Left kidney (tissue), 1 donor: ENCODE measurements at regions not wholly inside any gene's neighbourhood (a gene's known extent, or its start where the extent isn't known, plus 50 kb on each side); places are given as distances from the start of the nearest gene placed in this dataset.
A peak's percentile ranks its signal among the peaks of the same experiment; 100 is the strongest.
"Not testable (repeated sequence)": the region's sequence is repeated elsewhere in the genome, so short reads cannot be mapped to it uniquely, and the experiment has no call there.

Experiments
- DNase-seq: peaks from one replicate; pipeline ENCODE4 v3.0.0-alpha.2; 2013

DNA sequence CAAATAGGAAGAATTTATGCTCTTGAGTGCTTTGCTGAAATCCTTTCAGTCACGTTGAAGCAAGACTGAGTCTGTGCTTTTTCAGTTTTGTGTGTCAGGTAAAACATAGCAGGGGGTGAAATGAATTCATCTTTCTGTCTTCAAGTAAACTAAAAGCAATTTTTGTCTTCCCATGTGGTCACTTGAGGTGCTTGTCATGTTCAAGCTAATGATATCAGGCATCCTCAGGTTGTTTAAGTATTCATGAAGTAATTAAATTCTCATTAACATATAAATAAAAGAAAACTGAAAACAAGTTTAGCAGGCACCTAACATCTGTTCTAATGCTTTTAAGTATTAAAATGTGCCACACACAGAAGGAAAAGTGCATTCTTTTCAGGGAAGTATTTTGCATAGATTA, 2701.3 kb downstream of the PCDH9 start:
- no peak for DNase-seq

DNA sequence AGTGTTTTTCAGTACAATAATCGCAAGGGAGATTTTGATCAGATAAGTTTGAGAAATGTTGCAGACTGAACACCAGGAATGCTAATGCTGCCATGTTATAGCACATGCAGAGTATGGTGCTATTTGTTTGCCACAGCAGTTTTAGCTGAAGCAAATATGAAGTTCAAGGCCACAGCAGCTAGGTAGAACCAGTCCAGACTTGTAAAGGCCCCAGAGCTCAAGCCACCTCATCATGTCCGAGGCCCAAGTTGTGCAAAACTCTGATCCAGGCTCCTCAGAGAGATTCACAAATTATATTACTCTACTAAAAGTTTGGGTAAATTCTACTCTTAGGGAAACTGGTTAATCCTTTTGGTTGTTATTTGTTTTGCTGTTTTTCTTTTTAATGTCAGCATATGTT, 2702.6 kb downstream of the PCDH9 start:
- no peak for DNase-seq

DNA sequence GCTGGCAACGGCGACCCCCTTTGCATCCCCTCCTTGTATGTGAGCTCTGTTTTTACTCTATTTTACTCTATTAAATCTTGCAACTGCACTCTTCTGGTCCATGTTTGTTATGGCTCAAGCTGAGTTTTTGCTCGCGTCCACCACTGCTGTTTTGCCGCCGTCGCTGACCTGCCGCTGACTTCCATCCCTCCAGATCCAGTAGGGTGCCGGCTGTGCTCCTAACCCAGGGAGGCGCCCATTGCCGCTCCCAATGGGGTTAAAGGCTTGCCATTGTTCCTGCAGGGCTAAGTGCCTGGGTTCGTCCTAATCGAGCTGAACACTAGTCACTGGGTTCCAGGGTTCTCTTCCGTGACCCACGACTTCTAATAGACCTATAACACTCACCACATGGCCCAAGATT, 2704.4 kb downstream of the PCDH9 start:
- no peak for DNase-seq

DNA sequence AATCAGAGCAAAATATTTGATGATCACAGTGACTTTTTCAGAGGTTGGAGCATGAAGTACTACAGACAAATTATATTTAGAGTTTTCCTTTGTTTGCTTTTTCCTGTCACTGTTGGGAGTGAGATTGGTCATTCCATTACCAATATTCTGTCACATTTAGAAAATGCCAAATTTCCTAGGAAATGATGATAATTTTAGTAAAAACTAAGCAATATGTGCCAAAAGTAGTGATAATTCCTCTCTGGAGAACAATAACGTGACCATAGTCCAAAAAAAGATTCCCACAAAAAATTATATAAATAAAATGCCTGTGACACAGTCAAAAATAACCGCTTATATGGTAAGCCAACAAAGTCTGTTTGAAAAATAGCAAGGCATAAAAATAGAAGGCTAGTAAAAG, 2719.4 kb downstream of the PCDH9 start:
- DNase-seq: no peak

DNA sequence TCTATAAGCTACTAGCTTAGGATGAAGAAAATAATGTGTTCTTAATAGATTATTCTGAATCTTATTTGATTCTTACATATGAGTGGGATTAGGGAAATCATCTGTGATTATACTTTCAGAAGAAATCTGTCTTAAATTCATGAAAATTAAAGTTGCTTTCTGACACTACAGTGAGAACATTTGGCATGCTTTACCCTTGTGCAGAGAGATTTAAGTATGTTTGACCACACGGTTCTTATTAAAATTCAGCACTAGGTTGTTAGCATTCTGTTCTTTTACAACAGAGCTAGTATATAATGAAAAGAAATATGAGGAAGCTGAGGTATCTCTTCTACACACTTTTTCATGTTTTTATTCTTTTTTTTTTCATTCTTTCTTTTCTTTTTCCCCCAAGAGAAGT, 2723.9 kb downstream of the PCDH9 start:
- DNase-seq: no peak

DNA sequence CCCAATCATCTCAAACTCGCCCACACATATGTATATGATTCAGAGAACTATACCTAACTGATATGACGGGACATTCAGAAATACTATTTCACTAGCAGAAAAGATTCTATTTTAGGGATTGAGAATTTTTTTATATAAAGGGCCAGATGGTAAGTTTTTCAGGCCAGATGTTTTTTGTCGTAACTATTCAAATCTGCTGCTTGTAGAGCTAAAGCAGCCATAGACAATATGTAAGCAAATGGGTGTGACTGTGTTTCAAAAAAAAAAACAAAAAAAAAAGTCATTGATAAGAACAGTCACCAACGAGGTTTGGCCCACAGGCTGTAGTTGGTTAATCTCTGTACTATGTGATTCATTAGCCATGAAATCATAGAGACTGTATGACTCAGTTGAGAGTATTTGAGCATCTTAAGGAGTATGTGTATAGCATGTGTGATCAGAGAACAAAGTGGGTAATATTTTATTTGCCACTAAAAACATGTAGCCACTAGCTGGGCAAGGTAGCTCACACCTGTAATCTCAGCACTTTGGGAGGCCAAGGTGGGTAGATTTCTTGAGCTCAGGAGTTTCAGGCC, 2724.7 kb downstream of the PCDH9 start:
- no peak for DNase-seq

DNA sequence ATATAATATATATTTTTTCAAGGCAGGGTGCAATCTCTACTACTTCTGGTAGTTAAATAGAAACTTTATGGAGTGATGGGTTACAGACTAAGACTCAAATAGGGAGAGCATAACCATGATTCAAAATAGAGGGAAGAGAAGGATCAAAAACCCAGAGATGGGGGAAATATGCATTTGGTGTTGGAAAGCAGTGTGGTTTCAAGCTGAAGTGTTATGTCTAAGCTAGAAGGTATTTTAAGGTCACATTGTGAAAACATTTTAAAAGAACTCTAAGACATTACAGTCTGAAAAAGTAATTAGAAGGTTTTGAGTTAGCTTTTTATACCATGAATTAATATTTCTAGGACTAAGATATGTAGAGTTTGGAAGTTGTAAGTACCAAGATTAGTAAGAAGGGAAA, 2741.4 kb downstream of the PCDH9 start:
- no peak for DNase-seq

DNA sequence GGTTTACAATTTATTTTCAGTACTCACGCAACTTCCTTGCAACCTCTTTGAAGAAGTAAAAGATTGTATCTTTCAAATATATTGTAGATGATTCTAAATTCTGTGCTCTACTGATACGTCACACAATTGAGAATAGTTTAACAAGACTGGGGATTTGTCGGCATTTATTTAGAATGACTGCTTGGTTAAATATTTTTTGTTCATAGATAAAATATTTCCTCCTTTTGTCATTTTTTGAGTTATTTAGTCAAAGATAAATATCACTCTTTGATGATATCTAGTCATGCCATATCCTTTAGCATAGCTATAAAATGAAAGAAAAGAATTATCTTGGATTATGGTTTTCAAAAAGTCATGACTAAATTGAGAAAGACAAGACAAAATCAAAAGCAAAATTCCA, 2747.8 kb downstream of the PCDH9 start:
- DNase-seq: no peak

DNA sequence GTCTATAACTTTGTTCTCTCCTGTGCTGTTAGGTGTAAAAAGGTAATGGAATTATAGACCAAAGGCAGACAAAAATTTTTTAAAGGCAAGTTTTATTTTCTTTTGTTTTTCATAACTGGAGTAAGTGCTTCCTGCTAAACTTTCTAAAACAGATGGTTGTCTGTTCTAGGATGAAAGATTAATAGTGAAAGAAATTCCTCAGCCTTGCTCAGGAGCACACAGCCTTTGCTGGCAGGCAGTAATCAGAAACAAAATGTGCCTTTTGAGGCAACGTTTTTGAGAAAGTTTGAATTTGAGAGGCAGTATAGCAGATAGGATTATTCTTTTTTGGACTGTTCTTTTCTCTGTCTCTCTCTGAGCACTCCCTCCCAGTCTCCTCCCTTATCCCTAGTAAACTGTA, 2749.5 kb downstream of the PCDH9 start:
- no peak for DNase-seq

DNA sequence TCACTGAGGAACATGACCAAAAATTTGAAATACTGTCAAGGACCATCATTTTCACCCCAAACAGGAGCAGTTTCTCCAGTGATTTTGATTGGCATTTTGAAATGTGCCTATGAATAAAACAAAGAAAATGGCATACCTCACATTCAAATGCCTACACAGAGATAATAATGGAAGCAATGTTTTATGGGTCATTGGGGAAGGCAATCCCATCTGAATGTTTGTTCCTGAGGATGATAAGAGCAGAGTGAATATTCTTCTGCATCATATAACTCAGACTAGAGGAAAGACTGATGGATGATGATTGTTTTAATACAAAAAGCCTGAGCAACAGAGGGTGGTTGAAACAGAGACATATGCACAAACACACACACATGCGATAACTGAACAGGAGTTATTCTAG, 2749.9 kb downstream of the PCDH9 start:
- no peak for DNase-seq

DNA sequence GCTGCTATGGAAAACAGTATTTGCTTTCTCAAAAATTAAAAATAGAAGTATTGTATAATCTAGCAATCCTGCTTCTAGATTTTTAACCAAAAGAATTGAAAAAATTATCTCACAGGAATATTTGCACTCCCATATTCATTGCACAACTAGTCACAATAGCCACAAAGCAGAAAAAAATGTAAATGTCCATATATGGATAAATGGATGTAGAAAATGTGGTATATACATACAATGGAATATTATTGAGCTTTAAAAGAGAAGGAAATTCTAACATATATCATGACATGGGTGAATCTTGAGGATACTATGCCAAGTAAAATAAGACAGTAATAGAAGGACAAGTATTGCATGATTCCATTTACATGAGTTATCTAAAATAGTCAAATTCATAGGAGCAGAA, 2753.0 kb downstream of the PCDH9 start:
- DNase-seq: no peak

DNA sequence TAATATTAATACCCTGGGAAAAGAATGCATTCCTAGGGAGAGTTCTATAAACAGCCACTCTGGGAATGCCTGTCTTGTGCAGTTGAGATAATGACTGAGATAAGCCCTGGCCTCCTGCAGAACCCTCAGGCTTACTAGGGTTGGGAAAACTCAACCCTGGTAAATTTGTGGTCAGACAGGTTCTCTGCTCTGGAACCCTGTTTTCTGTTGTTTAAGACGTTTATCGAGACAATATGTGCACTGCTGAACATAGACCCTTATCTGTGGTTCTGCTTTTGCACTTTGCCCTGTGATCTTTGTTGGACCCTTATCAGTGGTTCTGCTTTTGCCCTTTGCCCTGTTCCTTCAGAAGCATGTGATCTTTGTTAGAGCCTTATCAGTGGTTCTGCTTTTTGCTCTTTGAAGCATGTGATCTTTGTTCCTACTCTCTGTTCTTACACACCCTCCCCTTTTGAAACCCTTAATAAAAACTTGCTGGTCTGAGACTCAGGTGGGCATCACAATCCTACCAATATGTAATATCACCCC, 2754.0 kb downstream of the PCDH9 start:
- not testable (repeated sequence) for DNase-seq

DNA sequence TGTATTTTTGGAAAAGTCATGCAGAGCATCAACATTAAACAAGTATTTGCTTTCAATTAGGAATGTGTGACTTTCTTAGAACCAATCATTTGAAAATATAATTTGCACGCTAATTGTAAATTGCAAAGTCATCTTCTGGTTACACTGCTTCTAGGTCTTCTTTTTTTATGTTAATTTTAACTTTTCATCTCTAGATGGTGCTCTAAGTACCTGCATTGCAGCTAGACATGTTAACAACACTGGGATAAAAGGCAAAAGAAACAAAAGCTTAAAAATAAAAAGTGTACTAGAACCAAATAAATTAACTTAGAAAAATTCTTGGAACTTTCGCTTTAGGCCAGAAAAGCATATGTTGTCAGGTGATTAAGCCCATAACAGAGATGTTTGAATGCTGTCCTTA, 2758.2 kb downstream of the PCDH9 start:
- DNase-seq: peak; percentile 22

DNA sequence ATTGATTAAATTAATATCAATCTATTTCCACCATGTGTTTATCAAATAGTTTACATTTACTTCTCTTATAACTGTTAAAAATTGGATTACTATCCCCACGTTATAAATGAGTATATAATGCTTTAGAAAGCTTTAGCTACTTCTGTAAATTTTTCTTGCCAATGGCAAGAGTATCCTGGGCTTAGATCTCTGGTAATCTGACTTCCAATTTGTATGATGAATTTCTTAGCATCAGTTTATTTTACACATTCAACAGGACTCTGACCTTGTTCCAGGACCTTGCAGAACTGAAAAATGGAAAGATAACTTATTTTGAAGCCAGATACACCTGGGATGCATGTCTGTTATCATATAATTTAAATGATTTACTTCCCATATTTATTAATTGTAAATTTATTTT, 2759.4 kb downstream of the PCDH9 start:
- no peak for DNase-seq

DNA sequence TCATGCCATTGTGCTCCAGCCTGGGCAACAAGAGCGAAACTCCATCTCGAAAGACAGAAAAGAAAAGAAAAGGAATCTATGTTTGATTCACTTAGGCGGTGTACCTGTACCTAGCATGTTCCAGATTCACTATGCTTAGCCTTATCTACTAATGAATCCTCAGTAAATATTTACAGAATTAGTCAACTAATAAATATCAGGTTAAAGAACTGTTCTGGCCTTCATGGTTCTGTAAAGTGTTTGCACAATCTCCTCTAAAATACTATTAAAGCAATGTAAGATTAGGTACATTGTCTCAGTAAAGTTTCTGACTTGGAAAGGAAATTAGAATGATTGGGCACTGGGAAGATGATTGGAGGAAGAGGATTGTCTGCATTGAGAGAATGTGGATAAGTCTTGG, 2770.4 kb downstream of the PCDH9 start:
- no peak for DNase-seq

DNA sequence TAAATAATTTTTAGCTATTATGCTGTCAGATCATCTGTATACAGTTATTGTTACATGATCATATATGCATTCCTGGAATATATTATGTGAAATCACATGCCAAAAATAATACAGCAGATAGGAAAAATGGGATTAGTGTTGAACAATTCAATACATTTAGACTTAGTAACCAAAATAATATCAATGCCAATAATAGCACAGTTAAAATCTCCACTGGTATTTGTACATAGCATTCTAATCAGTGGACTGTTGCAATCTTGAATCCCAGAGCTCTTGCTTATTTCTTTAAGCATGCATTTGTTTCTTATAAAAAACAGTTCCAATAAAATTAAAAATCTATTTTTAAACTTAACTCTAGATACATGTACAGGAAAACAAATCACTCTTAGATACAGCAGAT, 2772.2 kb downstream of the PCDH9 start:
- DNase-seq: no peak

DNA sequence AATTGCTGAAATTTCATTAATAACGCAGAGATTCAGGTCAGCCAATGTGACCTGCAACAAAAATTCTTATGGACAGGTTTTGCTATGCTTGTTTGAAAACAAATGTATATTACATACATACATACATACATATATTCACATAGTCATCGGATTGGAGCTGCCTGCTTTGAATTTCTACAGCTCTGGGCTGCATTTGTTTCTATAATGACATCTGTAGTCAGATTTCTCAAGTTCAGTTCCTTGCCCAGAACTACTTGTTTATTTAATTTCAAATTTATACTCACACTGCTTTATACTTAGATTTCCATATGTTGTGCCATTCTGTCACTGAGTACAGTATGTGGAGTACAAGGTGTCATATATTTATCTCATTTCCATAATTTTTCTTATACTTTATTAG, 2775.0 kb downstream of the PCDH9 start:
- no peak for DNase-seq

DNA sequence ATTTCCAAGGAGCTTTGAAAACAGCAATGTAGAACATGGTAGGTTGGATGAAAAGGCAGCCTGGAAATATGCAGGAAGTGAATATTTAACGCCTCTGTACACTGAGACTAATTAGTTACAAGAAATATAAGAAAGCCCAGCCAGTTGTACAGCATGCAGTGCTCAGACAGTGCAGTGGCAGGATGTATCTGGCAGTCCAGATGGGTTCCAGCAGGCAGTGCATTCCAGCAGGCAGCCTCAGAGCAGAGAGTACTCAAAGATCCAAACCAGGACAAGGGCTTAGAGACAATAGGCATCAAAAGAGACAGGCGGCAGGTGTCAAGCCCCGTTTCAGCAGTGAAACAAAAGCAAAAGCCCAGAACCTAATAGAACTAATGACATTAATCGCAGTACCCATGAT, 2776.3 kb downstream of the PCDH9 start:
- DNase-seq: no peak

DNA sequence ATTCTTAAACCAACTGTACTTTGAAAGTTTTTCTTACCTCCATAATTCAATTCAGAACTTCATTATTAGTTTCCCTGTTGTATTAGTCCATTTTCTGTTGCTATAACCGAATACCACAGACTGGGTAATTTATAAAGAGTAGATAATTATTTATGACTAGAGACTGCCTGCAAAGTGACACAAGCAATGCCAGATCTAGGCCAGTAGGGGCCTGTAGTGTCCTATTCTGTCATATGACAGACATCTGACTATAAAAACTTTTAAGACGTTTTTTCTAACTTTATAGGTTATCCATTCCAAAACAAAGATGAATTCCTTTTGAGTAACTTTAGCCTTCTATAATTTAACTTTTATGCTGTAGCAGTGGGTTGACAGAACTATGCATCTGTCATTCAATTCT, 2783.8 kb downstream of the PCDH9 start:
- no peak for DNase-seq

DNA sequence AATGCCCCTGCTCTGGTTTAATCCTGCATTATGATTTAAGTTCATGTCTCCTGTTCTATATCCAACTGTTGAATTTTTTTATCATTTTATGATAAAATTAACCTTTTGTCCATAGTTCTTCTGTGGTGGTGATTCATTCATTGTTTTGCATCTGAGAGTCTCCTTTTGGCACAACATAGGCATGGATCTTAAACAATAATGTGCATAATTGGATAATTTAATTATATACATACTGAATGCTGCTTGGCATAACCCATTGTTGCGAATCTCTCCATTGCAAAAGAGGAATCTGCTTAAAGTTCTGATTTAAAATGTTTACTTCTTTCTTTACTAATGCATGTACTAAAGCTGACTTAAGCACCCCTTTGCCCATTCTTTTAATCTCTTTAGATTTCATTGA, 2788.4 kb downstream of the PCDH9 start:
- DNase-seq: no peak

DNA sequence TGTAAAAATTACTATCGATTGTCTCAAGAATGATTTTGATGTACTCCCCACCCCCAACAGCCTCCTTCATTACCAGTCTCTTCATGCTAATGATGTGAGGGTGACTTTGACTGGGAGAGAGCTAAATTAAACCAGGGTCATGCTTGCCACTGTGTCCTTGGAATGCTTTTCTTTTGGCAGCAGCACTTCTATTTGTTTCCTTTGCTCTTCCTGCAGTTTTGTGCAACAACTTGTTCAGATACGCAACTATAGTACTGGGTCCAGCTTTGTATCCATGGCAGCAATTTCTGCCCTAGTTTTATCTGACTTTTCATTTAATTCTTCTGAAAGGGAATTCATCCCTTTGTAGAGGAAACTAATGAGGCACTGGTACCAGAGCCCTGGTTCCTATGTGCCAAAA, 2792.1 kb downstream of the PCDH9 start:
- no peak for DNase-seq

DNA sequence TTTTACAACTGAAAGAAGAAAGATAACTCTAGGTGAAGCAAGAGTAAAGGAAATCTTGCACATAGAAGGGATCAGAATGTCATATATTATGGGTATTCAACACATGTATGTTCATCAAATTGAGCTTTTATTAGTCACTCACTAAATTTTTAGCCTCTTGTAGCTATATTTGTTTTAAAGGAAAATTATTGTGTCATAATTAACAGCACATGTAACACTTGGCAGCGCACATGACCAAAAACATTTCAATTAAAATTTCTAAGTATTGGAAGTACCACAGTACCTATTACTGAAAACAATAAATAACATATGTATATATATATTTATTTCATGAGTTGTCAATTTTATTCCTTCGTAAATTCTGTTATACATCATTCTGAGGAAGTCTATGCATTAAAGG, 2800.4 kb downstream of the PCDH9 start:
- DNase-seq: no peak

DNA sequence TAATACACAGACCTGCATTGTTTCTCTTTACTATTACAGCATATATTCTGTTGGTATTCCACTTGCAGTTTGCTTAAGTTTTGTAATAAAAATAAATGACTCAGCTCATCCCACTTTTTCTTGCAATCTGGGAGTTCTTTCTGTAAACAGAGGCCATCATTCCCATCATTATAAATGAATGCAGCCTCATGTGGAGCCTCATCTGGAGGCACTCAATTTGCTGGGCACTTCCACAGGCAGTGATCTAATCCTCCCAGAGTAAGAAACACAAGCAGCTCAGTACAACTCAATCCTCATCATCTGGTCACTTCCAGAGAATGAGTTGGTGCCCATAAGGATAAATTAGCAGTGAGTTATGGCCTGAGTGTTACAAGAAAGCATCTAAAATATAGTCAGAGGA, 2801.9 kb downstream of the PCDH9 start:
- no peak for DNase-seq

DNA sequence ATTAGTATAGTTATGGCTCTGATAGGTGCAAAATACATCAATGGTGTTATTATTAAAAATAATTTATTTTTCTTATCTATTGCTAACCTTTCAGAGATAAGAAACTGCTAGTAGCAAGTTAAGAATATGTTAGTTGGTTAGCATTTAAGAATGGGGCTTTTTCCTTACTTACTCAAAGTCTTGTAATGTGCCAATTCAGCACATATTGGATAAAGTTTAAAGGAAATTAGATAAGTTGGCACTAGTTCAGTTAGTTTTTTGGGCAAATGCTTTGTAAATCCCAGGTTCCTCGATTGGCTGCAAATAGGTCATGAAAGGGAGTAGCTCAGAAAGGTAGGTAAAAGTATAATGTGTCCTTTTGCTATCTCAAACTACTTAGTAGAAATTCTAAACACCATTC, 2806.7 kb downstream of the PCDH9 start:
- no peak for DNase-seq

DNA sequence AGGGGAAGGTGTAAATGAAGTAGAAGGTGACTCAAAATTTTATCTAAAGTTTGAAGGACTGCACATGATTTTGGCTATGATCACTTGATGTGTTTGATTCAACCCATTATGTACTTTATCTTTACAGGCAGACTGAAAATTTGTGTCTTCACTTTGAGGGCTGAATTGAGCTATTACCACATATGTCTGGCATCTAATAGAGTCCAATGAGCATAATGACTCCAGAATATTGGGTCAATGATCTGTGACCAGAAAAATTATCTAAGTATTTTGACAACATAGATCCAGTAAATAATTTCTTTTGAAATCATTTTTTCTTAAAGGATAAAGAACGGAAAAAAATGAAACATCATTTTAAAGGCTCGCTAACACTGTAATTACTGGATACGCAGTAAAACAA, 2810.0 kb downstream of the PCDH9 start:
- no peak for DNase-seq
